ENCODE measurements at regions not wholly inside any gene's neighbourhood (a gene's known extent, or its start where the extent isn't known, plus 50 kb on each side); places are given as distances from the start of the nearest gene placed in this dataset.
"Not testable (repeated sequence)": the region's sequence is repeated elsewhere in the genome, so short reads cannot be mapped to it uniquely, and the experiment has no call there.

GRCh38 chr2:142722569-142722968, 154.9 kb upstream of the KYNU start:
- intact Hi-C loops (cut with DNase I, micrococcal nuclease) = no loop called here
- no peak for DNase-seq
- no peak for ATAC-seq

GRCh38 chr2:142722086-142722485, 155.4 kb upstream of the KYNU start:
- no peak for DNase-seq
- no peak for ATAC-seq
- intact Hi-C loops (cut with DNase I, micrococcal nuclease) = no loop called here

DNA sequence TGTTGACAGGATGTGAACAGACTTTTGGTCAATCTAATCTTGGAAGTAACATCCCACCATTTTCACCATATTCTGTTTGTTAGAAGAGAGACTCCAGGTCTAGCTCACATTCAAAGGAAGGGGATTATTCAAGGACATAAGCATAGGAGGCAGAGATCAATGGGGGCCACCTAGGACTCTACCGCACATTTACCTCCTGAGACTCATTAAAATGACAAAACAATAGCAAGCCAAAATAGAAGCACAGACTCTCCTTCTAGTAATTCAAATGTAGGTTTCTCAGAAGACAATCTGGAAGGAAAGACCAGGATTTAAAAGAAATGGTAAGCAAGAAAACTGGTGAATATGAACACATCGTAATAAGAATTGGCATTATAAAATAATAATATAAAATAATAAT, 156.4 kb upstream of the KYNU start:
- DNase-seq (no peak), ATAC-seq (no peak)
- intact Hi-C loops (cut with DNase I, micrococcal nuclease) = no loop called here

DNA sequence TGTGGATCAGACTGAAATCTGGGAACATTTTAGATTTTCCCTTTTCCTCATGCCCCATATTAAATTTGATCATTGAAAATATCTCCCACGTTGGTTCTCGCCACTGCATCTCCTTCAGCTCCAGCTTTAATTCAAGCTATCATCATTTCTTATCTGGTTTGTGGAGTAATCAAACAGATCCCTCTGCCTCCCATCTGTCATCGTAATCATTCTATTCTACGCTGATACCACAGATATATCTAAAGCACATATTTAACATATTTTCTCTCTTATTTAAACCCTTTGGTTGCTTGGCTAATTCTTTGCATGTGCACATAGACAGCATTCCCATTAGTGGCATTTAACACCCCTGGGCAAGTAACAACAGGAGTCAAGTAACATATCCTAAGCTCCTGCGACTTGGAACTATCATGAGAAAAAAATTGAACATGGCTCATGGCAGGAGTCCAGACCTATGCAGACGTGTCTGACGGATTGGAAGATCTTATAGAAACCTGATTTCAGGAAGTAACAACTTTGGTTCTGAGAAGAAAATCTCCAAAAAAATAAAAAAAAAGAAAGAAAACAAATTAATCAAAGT, 158.8 kb upstream of the KYNU start:
- intact Hi-C loops (cut with DNase I, micrococcal nuclease) = no loop called here
- DNase-seq = no peak

DNA sequence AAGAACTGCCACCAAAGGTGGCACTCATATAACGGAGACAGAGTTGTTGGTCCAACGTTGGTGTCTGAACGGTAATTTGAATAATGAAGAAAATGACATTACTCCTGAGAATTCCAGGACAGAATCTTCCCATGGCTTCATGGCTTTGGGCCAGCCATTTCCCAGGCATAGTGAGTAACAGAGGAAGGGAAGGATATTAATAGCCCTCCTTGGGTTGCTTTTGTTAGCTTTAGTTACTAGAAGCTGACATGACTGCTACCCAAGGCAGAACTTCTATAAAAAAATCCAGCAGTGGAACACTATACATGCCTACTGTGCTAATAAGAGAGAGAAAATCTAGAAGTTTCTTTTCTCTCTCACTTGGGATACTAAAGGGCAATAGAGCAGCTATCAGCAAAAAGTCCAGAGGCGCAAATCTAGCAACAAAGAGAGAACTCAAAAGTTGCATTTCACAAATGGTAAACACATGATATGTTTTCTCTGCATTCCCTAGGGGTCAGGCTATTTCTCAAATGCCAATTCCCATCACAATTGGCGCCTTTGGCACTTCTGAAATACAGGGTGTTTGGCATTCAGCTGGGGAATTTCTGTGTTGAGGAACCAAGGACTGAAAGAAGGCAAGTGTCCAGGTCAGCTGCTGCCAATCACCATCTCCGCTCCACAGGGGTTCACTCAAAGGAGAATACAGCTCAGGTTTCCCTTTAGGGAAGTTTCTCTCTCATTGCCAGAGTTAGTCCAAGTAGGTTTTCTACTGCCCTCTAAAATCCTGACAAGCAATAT, 160.8 kb upstream of the KYNU start:
- intact Hi-C loops (cut with DNase I, micrococcal nuclease) = no loop called here
- no peak for DNase-seq
- no peak for ATAC-seq

More for the DNA sequence above, 158.8 kb upstream of the KYNU start:
- ATAC-seq = no peak

DNA sequence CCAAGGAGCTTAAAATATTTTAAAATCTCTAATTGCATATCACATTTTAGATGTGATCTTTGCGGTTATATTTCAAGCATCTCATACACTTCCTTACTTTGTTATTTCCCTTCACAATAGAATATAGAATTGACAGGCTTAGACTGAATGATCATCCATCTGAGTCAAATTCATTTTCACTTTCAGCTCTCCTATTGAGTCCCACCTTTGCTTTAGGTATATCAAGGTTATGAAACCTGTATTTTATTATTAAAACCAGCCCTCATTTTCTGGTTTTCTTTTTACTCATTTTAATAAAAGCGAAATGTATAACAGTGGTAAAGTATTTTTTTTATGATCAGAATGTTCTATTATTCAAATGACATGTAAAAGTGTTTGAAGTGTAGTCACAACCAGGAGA, 162.9 kb upstream of the KYNU start:
- ATAC-seq (no peak), DNase-seq (no peak)
- intact Hi-C loops (cut with DNase I, micrococcal nuclease) = no loop called here

DNA sequence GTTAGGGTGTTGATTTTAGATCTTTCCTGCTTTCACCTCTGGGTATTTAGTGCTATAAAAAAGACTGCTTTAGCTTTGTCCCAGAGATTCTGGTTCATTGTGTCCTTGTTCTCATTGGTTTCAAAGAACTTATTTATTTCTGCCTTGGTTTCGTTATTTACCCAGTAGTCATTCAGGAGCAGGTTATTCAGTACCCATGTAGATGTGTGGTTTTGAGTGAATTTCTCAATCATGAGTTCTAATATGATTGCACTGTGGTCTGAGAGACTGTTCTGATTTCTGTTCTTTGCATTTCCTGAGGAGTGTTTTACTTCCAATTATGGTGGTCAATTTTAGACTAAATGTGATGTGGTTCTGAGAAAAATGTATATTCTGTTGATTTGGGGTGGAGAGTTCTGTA, 167.1 kb upstream of the KYNU start:
- intact Hi-C loops (cut with DNase I, micrococcal nuclease) = no loop called here
- no peak for DNase-seq

DNA sequence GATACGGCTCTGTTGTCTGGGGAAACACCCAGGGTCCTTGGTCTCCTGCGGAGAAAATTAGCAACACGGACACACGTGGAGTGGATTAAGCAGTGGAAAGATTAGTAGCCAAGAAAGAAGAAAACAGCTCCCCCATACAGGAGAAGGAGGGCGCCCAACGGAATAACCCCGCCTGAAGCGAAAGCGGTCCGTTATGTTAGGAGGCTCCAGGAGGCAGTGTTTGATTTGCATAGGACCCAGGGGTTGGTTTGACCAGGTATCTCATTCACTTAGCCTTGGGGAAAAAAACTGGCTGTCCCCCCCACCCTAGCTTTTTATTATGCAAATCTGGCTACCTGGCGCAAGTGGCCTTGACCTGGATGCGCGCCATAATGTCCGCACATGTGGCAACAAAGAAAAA, 170.1 kb upstream of the KYNU start:
- intact Hi-C loops (cut with DNase I, micrococcal nuclease) = no loop called here
- no peak for DNase-seq
- ATAC-seq = no peak

More for the DNA sequence above, 167.1 kb upstream of the KYNU start:
- no peak for ATAC-seq

- ATAC-seq; intact Hi-C loops (cut with DNase I, micrococcal nuclease); DNase-seq: not testable (repeated sequence)
These were observed 175.1 kb upstream of the KYNU start for GRCh38 chr2:142702397-142702796.

DNA sequence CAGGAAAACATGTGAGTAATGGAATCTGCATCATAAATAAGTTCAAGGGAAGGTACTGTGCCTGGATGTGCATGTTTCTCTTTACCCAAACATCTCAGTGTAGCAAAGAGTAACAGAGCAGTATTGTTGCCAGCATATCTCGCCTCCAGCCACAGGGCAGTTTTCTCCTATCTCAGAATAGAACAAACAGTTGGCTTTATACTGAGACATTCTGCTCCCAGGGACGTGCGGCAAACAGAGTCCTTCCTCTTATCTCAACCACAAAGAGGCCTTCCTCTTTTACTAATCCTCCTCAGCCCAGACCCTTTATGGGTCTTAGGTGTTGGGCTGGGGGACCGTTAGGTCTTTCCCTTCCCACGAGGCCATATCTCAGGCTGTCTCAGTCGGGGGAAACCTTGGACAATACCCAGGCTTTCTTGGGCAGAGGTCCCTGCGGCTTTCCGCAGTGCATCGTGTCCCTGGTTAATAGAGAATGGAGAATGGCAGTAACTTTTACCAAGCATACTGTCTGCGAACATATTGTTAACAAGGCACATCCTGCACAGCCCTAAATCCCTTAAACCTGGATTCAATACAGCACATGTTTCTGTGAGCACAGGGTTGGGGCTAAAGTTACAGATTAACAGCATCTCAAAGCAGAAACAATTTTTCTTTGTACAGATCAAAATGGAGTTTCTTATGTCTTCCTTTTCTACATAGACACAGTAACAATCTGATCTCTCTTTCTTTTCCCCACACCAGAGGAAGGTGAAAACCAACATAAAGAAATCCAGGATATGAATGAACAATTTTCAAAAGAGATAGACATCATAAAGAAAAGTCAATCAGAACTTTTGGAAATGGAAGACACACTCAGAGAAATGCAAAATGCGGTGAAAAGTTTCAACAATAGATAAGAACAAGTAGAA, 181.9 kb upstream of the KYNU start:
- ATAC-seq; intact Hi-C loops (cut with DNase I, micrococcal nuclease); DNase-seq: not testable (repeated sequence)

DNA sequence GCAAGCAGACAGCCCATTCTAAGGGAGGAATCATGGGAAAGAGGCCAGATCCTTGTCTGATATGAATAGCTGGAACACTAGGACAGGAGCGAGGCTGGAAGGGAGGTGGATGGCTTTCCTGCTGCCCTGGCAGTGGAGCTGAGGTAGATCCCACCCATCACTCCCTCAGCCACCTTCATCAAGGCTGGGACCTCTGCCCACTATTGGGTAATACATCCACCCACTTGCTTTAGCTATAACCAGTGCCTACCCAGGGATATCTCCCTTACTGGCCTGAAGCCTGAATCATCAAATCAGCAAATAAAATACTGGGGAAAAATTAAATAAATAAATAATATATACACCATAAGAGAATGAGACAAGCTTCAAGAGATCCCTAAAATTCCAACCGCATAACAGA, 183.2 kb upstream of the KYNU start:
- intact Hi-C loops (cut with DNase I, micrococcal nuclease) = no loop called here
- DNase-seq = no peak
- ATAC-seq = no peak

- no peak for ATAC-seq
- intact Hi-C loops (cut with DNase I, micrococcal nuclease) = no loop called here
- DNase-seq = no peak
These were observed 184.1 kb upstream of the KYNU start for GRCh38 chr2:142693171-142693950.

DNA sequence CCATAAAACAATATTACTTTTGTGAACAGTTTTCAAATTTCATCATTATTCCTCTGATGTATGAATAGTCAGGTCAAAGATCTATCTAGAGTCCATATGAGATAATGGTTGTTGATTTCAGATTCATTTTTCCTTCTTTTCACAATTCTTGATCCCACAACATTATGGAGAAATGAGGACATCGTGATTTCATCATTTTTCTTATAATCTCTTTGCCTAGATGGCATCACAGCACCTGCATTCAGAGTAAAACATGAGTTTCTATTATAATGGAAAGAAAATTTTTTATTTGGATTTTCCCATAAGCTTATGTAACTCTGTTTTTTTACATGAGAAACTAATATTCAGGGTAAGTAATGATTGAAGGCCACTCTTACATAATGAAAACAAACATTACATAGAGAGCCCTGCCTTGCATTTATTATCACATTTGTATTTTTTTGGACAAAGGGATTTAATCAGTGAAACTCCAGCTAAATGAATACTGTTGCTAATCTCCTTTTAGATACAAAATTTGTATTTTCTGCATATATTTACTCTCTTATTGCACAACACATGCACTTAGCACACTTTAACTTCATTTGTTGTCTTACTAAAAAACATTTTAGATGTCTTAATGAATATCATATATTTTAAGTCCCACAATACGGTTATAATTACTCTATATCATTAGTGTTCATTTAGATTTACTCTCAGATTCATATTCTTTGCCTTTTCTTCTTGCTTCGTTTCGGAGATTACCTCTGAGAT, 188.4 kb upstream of the KYNU start:
- DNase-seq = no peak
- ATAC-seq = no peak
- intact Hi-C loops (cut with DNase I, micrococcal nuclease) = no loop called here

DNA sequence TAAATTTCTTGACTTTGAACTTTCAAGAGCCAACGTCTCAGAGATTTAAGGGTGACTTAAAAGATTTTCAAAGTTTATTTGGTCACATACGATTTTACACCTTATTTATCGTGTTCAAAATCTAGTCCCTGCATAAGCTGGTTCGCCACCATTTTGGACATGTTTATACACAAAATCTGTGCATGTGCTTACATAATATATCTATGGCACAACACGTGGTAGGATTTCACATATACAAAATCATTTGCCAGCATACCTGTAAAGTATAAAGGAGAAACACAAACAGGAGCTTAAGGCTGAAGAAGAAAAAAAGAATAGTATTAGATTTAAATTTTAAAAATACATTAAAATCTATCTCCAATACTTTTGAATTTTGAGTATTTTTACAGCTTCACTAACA, 190.0 kb upstream of the KYNU start:
- no peak for ATAC-seq
- intact Hi-C loops (cut with DNase I, micrococcal nuclease) = no loop called here
- DNase-seq = no peak

- ATAC-seq (no peak), DNase-seq (no peak)
- intact Hi-C loops (cut with DNase I, micrococcal nuclease) = no loop called here
These were observed 190.4 kb upstream of the KYNU start for GRCh38 chr2:142687075-142687474.

GRCh38 chr2:142684667-142685066, 192.8 kb upstream of the KYNU start:
- ATAC-seq (no peak), DNase-seq (no peak)
- intact Hi-C loops (cut with DNase I, micrococcal nuclease) = no loop called here

GRCh38 chr2:142682528-142682927, 194.9 kb upstream of the KYNU start:
- no peak for DNase-seq
- no peak for ATAC-seq

DNA sequence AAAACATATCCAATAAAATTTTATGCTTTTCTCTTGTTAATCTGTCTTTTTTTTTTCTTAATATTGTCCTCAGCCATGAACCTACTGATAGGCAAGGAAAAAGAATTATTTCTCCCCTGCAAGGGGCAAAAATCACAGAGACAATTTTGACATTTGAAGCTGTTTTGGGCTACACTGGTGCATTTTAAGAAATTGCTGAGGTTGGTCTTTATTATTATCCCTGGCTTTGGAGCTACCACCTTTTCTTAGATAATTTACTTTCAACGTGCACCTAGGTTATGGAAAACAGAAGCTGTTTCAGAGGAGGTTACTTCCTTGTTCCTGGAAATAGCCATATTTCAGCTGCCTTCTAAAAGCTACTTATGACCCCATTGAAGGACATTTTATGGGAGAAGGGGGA, 195.5 kb upstream of the KYNU start:
- intact Hi-C loops (cut with DNase I, micrococcal nuclease) = no loop called here
- DNase-seq = no peak
- no peak for ATAC-seq

More at GRCh38 chr2:142682528-142682927, 194.9 kb upstream of the KYNU start:
- intact Hi-C loops (cut with DNase I, micrococcal nuclease) = no loop called here
